Panc1 (cell line): ENCODE measurements at regions not wholly inside any gene's neighbourhood (a gene's known extent, or its start where the extent isn't known, plus 50 kb on each side); places are given as distances from the start of the nearest gene placed in this dataset.

Experiments used
- ATAC-seq: fragments of 200-7000 bp; cut with Tn5 transposase; 2 replicates; pipeline ENCODE4 v1.9.1; 2020; ENCODE audit warnings: mild to moderate bottlenecking, moderate library complexity
- BruUV-seq: library from RNA; stranded (reverse); fragments of 400-500 nt; replicated peaks from 2 replicates; lab custom pipeline; 2021; lab: Mats Ljungman, UMichigan
- CTCF ChIA-PET: fragments of 300-600 bp; sonication (Branson Sonifier 250); formaldehyde crosslinking; loops from one replicate; lab custom pipeline; 2022; ENCODE audit warnings: antibody characterized with exemption; lab: Charles Lee
- POLR2A ChIA-PET: fragments of 300-600 bp; sonication (Branson Sonifier 250); formaldehyde crosslinking; loops from one replicate; lab custom pipeline; 2022; ENCODE audit warnings: antibody characterized with exemption; lab: Charles Lee
- DNase-seq: peaks from one replicate; pipeline ENCODE4 v3.0.0-alpha.2; 2010; ENCODE audit warnings: low read depth, low spot score
- H3K27ac ChIP-seq: 2 replicates; pipeline ENCODE4 v1.5.1; 2011; ENCODE audit warnings: mild to moderate bottlenecking, low read length, inconsistent platforms
- H3K27me3 ChIP-seq: fragments of 200-500 bp; sonication (Bioruptor generic); 2 replicates; pipeline ENCODE4 v1.6.0; 2014; ENCODE audit warnings: low read length, inconsistent platforms; ENCODE audit not compliant: control insufficient read depth, insufficient read depth
- H3K36me3 ChIP-seq: fragments of 200-500 bp; sonication (Bioruptor generic); 2 replicates; pipeline ENCODE4 v1.5.1; 2014; ENCODE audit warnings: inconsistent platforms, mild to moderate bottlenecking, low read length, moderate library complexity; ENCODE audit not compliant: control insufficient read depth, insufficient read depth
- H3K4me1 ChIP-seq: 2 replicates; pipeline ENCODE4 v1.5.1; 2011; ENCODE audit warnings: inconsistent platforms, mild to moderate bottlenecking, low read length, moderate library complexity; ENCODE audit not compliant: control insufficient read depth, insufficient read depth
- H3K4me3 ChIP-seq, 2 experiments: 2 replicates each; pipeline ENCODE4 v1.5.1; 2011 to 2012; ENCODE audit warnings: low read depth in 2 of 2, low read length in 2 of 2, mild to moderate bottlenecking in 2 of 2, inconsistent platforms in 1 of 2, moderate library complexity in 1 of 2
- H3K9me3 ChIP-seq: fragments of 200-500 bp; sonication (Bioruptor generic); 2 replicates; pipeline ENCODE4 v1.5.1; 2014; ENCODE audit warnings: low read depth, mild to moderate bottlenecking, inconsistent platforms, low read length, moderate library complexity; ENCODE audit not compliant: control insufficient read depth, insufficient read depth
- CTCF ChIP-seq: fragments of 450-650 bp; IDR thresholded peaks from 2 replicates; pipeline ENCODE4 v1.5.1; 2017; ENCODE audit warnings: mild to moderate bottlenecking
- POLR2AphosphoS5 ChIP-seq: IDR thresholded peaks from 2 replicates; pipeline ENCODE4 v1.6.1; 2012; ENCODE audit warnings: mild to moderate bottlenecking, low read depth, low read length, moderate library complexity
- REST ChIP-seq, 2 experiments: IDR thresholded peaks; 2 replicates each; pipeline ENCODE4 v1.6.1; 2011 to 2012; ENCODE audit warnings: low read depth in 2 of 2, control low read depth in 1 of 2, low read length in 1 of 2, mild to moderate bottlenecking in 1 of 2, moderate library complexity in 1 of 2; ENCODE audit not compliant: insufficient read depth in 1 of 2
- SIN3A ChIP-seq: IDR thresholded peaks from 2 replicates; pipeline ENCODE4 v1.6.1; 2012; ENCODE audit warnings: low read depth, mild to moderate bottlenecking, low read length, moderate library complexity, borderline replicate concordance; ENCODE audit not compliant: insufficient read depth
- TCF7L2 ChIP-seq: IDR thresholded peaks from 2 replicates; pipeline ENCODE4 v1.6.1; 2011; ENCODE audit warnings: mild to moderate bottlenecking, low read depth, low read length, inconsistent platforms
- in situ Hi-C: cut with HindIII; loops from 2 replicates; pipeline ENCODE4 v1.10.0; 2016; ENCODE audit warnings: low sequenced_read_pairs, low pct_unique_long_range_greater_than_20kb
- intact Hi-C: fragments of 100-400 bp; cut with micrococcal nuclease; formaldehyde crosslinking; loops from one replicate; pipeline ENCODE4 v1.10.0; 2022; ENCODE audit not compliant: unreplicated experiment

- intact Hi-C loops (no loop called here), in situ Hi-C loops (no loop called here)
- ChIA-PET CTCF (interaction anchor here (0.7 kb wide), 1 partner anchor 22 kb away, joined by 4 read pairs; no protein-coding TSS in a partner anchor), POLR2A (no interaction called here)
- DNase-seq, result no peak
- H3K36me3 ChIP-seq, result no peaks in the 10 kb centered on the region
- no peak for TF ChIP-seq TCF7L2
- no peak for TF ChIP-seq CTCF
- no peak for TF ChIP-seq POLR2AphosphoS5
- TF ChIP-seq REST (IDR thresholded peaks at IDR 0.05; ENCODE audit: insufficient read depth in 1 of 2, low read depth in 2 of 2, low read length in 1 of 2), result no peak
- ATAC-seq, result no peak
- no peaks in the 10 kb centered on the region for H3K9me3 ChIP-seq
- H3K27ac ChIP-seq, result no peak overlapping the region
- H3K4me3 ChIP-seq, result no peak overlapping the region
- BruUV-seq, result no TSS peak
- H3K27me3 ChIP-seq, result no peaks in the 10 kb centered on the region
- no peaks in the 10 kb centered on the region for H3K4me1 ChIP-seq
Measured at GRCh38 chr3:82364827-82365226, 603.4 kb upstream of the GBE1 start.

DNA sequence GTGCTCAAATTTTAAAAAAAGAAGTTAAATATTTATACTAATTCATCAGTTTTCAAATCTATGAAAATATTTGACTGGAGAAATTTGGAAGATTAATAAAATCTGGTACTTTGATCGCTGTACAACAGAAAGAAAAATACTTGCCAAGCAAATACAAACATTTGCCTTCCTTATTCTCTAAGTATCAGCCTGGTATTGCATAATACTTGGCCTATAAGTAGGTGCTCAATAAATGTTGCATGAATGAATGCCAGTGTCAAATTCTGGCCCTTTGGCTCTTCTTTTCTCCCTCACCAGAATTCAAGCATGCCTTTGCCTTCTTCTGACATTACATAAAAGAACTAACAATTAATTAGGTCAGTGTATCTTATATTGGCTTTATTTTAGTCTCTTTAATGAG lies 601.7 kb upstream of the GBE1 start:
- no TSS peak for BruUV-seq
- H3K9me3 ChIP-seq, result no peaks in the 10 kb centered on the region
- no peak overlapping the region for H3K4me3 ChIP-seq
- no peak for ATAC-seq
- CTCF ChIA-PET, result no interaction called here
- no peak for DNase-seq
- POLR2A ChIA-PET, result no interaction called here
- no peaks in the 10 kb centered on the region for H3K36me3 ChIP-seq
- intact Hi-C loops (no loop called here), in situ Hi-C loops (no loop called here)
- H3K4me1 ChIP-seq, result no peaks in the 10 kb centered on the region
- H3K27me3 ChIP-seq, result no peaks in the 10 kb centered on the region
- no peak for TF ChIP-seq REST (IDR thresholded peaks at IDR 0.05; ENCODE audit: insufficient read depth in 1 of 2, low read depth in 2 of 2, low read length in 1 of 2)
- no peak for TF ChIP-seq POLR2AphosphoS5
- no peak for TF ChIP-seq CTCF
- no peak for TF ChIP-seq SIN3A
- no peak for TF ChIP-seq TCF7L2
- H3K27ac ChIP-seq, result no peak overlapping the region
